ENCODE measurements at regions not wholly inside any gene's neighbourhood (a gene's known extent, or its start where the extent isn't known, plus 50 kb on each side); places are given as distances from the start of the nearest gene placed in this dataset.

- no peak for TF ChIP-seq CTCF (optimal IDR thresholded peaks at IDR 0.05 in 1 of 3, IDR thresholded peaks at IDR 0.05 in 1 of 3, conservative IDR thresholded peaks at IDR 0.05 in 1 of 3; ENCODE audit: extremely low read depth in 1 of 3, insufficient read depth in 2 of 3, low read length in 3 of 3)
- TF ChIP-seq EZH2 (IDR thresholded peaks at IDR 0.05; ENCODE audit: low read length): no peak
Measured at GRCh38 chr10:71152043-71152442, 60.3 kb upstream of the UNC5B start.

All from keratinocyte (primary cell).